GM23338 (cell line): ENCODE measurements at regions not wholly inside any gene's neighbourhood (a gene's known extent, or its start where the extent isn't known, plus 50 kb on each side); places are given as distances from the start of the nearest gene placed in this dataset.

ENCODE experiments used
- ATAC-seq: fragments of 200-7000 bp; cut with Tn5 transposase; 3 replicates; pipeline ENCODE4 v1.9.1; 2020
- DNase-seq: peaks from one replicate; pipeline ENCODE4 v3.0.0-alpha.2; 2015; ENCODE audit warnings: low spot score
- H2AFZ ChIP-seq: fragments of 200-600 bp; sonication (generic); 2 replicates; pipeline ENCODE4 v1.8.0; 2016; ENCODE audit warnings: antibody characterized with exemption, mild to moderate bottlenecking, moderate library complexity
- H3F3A ChIP-seq: fragments of 200-600 bp; sonication (generic); replicated peaks from 2 replicates; pipeline ENCODE4 v1.8.0; 2017; ENCODE audit warnings: antibody characterized with exemption, mixed run types, low read depth
- H3K27ac ChIP-seq: fragments of 200-600 bp; sonication (generic); 2 replicates; pipeline ENCODE4 v1.6.1; 2016; ENCODE audit warnings: low read depth
- H3K27me3 ChIP-seq: fragments of 200-600 bp; sonication (generic); 2 replicates; pipeline ENCODE4 v1.8.0; 2016; ENCODE audit warnings: mild to moderate bottlenecking, mixed run types, moderate library complexity; ENCODE audit not compliant: insufficient read depth
- H3K36me3 ChIP-seq: fragments of 200-600 bp; sonication (generic); 2 replicates; pipeline ENCODE4 v1.8.0; 2016; ENCODE audit warnings: mild to moderate bottlenecking; ENCODE audit not compliant: insufficient read depth
- H3K4me1 ChIP-seq: fragments of 200-600 bp; sonication (generic); 2 replicates; pipeline ENCODE4 v1.8.0; 2016; ENCODE audit warnings: mild to moderate bottlenecking, moderate library complexity; ENCODE audit not compliant: insufficient read depth
- H3K4me2 ChIP-seq: fragments of 200-600 bp; sonication (generic); 2 replicates; pipeline ENCODE4 v1.7.1; 2017; ENCODE audit warnings: mixed run types
- H3K4me3 ChIP-seq: fragments of 200-600 bp; sonication (generic); 2 replicates; pipeline ENCODE4 v1.6.1; 2016; ENCODE audit warnings: mixed run types
- H3K79me2 ChIP-seq: fragments of 200-600 bp; sonication (generic); replicated peaks from 2 replicates; pipeline ENCODE4 v1.8.0; 2017; ENCODE audit warnings: mild to moderate bottlenecking; ENCODE audit not compliant: insufficient read depth
- H3K9me2 ChIP-seq: fragments of 200-600 bp; sonication (generic); 2 replicates; pipeline ENCODE4 v1.8.0; 2017; ENCODE audit not compliant: insufficient read depth
- H4K20me1 ChIP-seq: fragments of 200-600 bp; sonication (generic); replicated peaks from 2 replicates; pipeline ENCODE4 v1.8.0; 2017; ENCODE audit warnings: mild to moderate bottlenecking; ENCODE audit not compliant: insufficient read depth
- H3K27ac Mint-ChIP-seq: 2 replicates; pipeline ENCODE4 v1.8.0; 2020; ENCODE audit warnings: inconsistent platforms, mild to moderate bottlenecking, moderate library complexity, mixed read lengths
- H3K27me3 Mint-ChIP-seq: 3 replicates; pipeline ENCODE4 v1.8.0; 2022; ENCODE audit warnings: low read depth, mild to moderate bottlenecking, moderate library complexity, mixed read lengths, inconsistent platforms; ENCODE audit not compliant: insufficient read depth, poor library complexity
- H3K36me3 Mint-ChIP-seq: 3 replicates; pipeline ENCODE4 v1.8.0; 2021; ENCODE audit warnings: low read depth, mild to moderate bottlenecking, inconsistent platforms, moderate library complexity, mixed read lengths
- H3K4me1 Mint-ChIP-seq: 3 replicates; pipeline ENCODE4 v1.8.0; 2020; ENCODE audit warnings: mild to moderate bottlenecking, inconsistent platforms, mixed read lengths
- H3K4me3 Mint-ChIP-seq: 3 replicates; pipeline ENCODE4 v1.8.0; 2021; ENCODE audit warnings: moderate library complexity, mild to moderate bottlenecking, inconsistent platforms, mixed read lengths
- H3K9me3 Mint-ChIP-seq: 3 replicates; pipeline ENCODE4 v1.8.0; 2020; ENCODE audit warnings: moderate library complexity, mild to moderate bottlenecking, inconsistent platforms, mixed read lengths
- CREB1 ChIP-seq: fragments of 250-450 bp; sonication (Bioruptor Pico); IDR thresholded peaks from 2 replicates; pipeline ENCODE4 v1.5.0; 2020; ENCODE audit warnings: low read depth, mild to moderate bottlenecking, moderate library complexity
- EZH2 ChIP-seq: fragments of 200-600 bp; sonication (generic); IDR thresholded peaks from one replicate; pipeline ENCODE4 v1.8.0; 2017; ENCODE audit warnings: antibody characterized with exemption, mild to moderate bottlenecking, low read depth; ENCODE audit not compliant: unreplicated experiment
- EZH2phosphoT487 ChIP-seq: fragments of 200-600 bp; sonication (generic); IDR thresholded peaks from one replicate; pipeline ENCODE4 v1.8.1; 2018; ENCODE audit warnings: antibody characterized with exemption; ENCODE audit not compliant: unreplicated experiment
- JUNB ChIP-seq: IDR thresholded peaks from one replicate; pipeline ENCODE4 v1.6.1; 2016; ENCODE audit warnings: antibody characterized with exemption; ENCODE audit not compliant: unreplicated experiment
- NANOG ChIP-seq: IDR thresholded peaks from 2 replicates; pipeline ENCODE4 v1.6.1; 2016; ENCODE audit warnings: antibody characterized with exemption, borderline replicate concordance
- POLR2AphosphoS5 ChIP-seq: IDR thresholded peaks from 2 replicates; pipeline ENCODE4 v1.6.1; 2016; ENCODE audit warnings: antibody characterized with exemption, low read depth
- STAT1 ChIP-seq: IDR thresholded peaks from one replicate; pipeline ENCODE4 v1.6.1; 2016; ENCODE audit warnings: antibody characterized with exemption; ENCODE audit not compliant: unreplicated experiment
- ZNF114 ChIP-seq: fragments of 250-450 bp; sonication (Bioruptor Pico); IDR thresholded peaks from 2 replicates; pipeline ENCODE4 v1.5.0; 2020; ENCODE audit warnings: mild to moderate bottlenecking, moderate library complexity
- TF ChIP-seq, protein P1 (sequence below): fragments of 250-450 bp; sonication (Bioruptor Pico); IDR thresholded peaks from 2 replicates; pipeline ENCODE4 v1.5.0; 2020; ENCODE audit warnings: mild to moderate bottlenecking, moderate library complexity
- TF ChIP-seq, protein P2 (sequence below): IDR thresholded peaks from 2 replicates; pipeline ENCODE4 v1.6.1; 2016; ENCODE audit warnings: antibody characterized with exemption
- TF ChIP-seq, protein P3 (sequence below): IDR thresholded peaks from one replicate; pipeline ENCODE4 v1.6.1; 2018; ENCODE audit warnings: antibody characterized with exemption; ENCODE audit not compliant: unreplicated experiment
- TF ChIP-seq, protein P4 (sequence below), 2 experiments: fragments of 200-600 bp in 1 of 2; sonication (generic) in 1 of 2; conservative IDR thresholded peaks; 2 replicates each; pipeline versions ENCODE4 v1.5.1 to v1.6.1; 2016 to 2017; ENCODE audit warnings: antibody characterized with exemption in 2 of 2, low read depth in 2 of 2, mild to moderate bottlenecking in 2 of 2, moderate library complexity in 1 of 2

DNA sequence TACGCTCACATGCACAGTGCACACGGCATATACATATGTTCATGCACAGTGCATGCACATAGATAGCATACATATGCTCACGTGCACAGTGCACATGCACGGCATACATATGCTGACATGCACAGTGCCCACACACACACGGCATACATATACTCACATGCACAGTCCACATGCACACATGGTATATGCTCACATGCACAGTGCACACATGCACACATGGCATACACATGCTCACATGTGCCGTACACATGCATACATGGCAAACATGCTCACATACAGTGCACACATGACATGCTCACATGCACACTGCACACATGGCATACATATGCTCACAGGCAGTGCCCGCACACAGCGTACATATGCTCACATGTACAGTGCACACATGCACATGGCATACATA is 97.7 kb upstream of the CTDP1 start:
- H3K79me2 ChIP-seq: no peaks in the 10 kb centered on the region
- Mint-ChIP-seq H3K4me3 (no peak overlapping the region), H3K4me1 (peaks cover 4% of the 10 kb centered on the region), H3K36me3 (no peaks in the 10 kb centered on the region), H3K9me3 (no peaks in the 10 kb centered on the region; the same call in 2 of the 3 replicates), H3K27ac (no peak overlapping the region), H3K27me3 (peaks cover 6% of the 10 kb centered on the region)
- no peak overlapping the region for H3K4me2 ChIP-seq
- no peaks in the 10 kb centered on the region for H3K4me1 ChIP-seq
- H3F3A ChIP-seq: peaks cover 12% of the 10 kb centered on the region
- H3K27ac ChIP-seq: no peak overlapping the region
- H3K27me3 ChIP-seq: no peaks in the 10 kb centered on the region
- ATAC-seq (no peak), DNase-seq (no peak)
- no peak overlapping the region for H2AFZ ChIP-seq
- no peaks in the 10 kb centered on the region for H4K20me1 ChIP-seq
- H3K36me3 ChIP-seq: no peaks in the 10 kb centered on the region
- no peak overlapping the region for H3K4me3 ChIP-seq
- H3K9me2 ChIP-seq: no peaks in the 10 kb centered on the region
- TF ChIP-seq CREB1 (CRISPR knock-in tag) (no peak), NANOG (no peak), ZNF114 (CRISPR knock-in tag) (no peak), STAT1 (no peak), EZH2 (no peak), JUNB (no peak), POLR2AphosphoS5 (no peak), EZH2phosphoT487 (no peak)
- TF ChIP-seq, protein P1, sequence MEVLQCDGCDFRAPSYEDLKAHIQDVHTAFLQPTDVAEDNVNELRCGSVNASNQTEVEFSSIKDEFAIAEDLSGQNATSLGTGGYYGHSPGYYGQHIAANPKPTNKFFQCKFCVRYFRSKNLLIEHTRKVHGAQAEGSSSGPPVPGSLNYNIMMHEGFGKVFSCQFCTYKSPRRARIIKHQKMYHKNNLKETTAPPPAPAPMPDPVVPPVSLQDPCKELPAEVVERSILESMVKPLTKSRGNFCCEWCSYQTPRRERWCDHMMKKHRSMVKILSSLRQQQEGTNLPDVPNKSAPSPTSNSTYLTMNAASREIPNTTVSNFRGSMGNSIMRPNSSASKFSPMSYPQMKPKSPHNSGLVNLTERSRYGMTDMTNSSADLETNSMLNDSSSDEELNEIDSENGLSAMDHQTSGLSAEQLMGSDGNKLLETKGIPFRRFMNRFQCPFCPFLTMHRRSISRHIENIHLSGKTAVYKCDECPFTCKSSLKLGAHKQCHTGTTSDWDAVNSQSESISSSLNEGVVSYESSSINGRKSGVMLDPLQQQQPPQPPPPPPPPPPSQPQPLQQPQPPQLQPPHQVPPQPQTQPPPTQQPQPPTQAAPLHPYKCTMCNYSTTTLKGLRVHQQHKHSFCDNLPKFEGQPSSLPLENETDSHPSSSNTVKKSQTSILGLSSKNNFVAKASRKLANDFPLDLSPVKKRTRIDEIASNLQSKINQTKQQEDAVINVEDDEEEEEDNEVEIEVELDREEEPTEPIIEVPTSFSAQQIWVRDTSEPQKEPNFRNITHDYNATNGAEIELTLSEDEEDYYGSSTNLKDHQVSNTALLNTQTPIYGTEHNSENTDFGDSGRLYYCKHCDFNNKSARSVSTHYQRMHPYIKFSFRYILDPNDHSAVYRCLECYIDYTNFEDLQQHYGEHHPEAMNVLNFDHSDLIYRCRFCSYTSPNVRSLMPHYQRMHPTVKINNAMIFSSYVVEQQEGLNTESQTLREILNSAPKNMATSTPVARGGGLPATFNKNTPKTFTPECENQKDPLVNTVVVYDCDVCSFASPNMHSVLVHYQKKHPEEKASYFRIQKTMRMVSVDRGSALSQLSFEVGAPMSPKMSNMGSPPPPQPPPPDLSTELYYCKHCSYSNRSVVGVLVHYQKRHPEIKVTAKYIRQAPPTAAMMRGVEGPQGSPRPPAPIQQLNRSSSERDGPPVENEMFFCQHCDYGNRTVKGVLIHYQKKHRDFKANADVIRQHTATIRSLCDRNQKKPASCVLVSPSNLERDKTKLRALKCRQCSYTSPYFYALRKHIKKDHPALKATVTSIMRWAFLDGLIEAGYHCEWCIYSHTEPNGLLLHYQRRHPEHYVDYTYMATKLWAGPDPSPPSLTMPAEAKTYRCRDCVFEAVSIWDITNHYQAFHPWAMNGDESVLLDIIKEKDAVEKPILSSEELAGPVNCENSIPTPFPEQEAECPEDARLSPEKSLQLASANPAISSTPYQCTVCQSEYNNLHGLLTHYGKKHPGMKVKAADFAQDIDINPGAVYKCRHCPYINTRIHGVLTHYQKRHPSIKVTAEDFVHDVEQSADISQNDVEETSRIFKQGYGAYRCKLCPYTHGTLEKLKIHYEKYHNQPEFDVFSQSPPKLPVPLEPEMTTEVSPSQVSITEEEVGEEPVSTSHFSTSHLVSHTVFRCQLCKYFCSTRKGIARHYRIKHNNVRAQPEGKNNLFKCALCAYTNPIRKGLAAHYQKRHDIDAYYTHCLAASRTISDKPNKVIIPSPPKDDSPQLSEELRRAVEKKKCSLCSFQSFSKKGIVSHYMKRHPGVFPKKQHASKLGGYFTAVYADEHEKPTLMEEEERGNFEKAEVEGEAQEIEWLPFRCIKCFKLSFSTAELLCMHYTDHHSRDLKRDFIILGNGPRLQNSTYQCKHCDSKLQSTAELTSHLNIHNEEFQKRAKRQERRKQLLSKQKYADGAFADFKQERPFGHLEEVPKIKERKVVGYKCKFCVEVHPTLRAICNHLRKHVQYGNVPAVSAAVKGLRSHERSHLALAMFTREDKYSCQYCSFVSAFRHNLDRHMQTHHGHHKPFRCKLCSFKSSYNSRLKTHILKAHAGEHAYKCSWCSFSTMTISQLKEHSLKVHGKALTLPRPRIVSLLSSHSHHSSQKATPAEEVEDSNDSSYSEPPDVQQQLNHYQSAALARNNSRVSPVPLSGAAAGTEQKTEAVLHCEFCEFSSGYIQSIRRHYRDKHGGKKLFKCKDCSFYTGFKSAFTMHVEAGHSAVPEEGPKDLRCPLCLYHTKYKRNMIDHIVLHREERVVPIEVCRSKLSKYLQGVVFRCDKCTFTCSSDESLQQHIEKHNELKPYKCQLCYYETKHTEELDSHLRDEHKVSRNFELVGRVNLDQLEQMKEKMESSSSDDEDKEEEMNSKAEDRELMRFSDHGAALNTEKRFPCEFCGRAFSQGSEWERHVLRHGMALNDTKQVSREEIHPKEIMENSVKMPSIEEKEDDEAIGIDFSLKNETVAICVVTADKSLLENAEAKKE (CRISPR knock-in tag): no peak
- TF ChIP-seq, protein P2, sequence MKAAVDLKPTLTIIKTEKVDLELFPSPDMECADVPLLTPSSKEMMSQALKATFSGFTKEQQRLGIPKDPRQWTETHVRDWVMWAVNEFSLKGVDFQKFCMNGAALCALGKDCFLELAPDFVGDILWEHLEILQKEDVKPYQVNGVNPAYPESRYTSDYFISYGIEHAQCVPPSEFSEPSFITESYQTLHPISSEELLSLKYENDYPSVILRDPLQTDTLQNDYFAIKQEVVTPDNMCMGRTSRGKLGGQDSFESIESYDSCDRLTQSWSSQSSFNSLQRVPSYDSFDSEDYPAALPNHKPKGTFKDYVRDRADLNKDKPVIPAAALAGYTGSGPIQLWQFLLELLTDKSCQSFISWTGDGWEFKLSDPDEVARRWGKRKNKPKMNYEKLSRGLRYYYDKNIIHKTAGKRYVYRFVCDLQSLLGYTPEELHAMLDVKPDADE: no peak
- TF ChIP-seq, protein P3, sequence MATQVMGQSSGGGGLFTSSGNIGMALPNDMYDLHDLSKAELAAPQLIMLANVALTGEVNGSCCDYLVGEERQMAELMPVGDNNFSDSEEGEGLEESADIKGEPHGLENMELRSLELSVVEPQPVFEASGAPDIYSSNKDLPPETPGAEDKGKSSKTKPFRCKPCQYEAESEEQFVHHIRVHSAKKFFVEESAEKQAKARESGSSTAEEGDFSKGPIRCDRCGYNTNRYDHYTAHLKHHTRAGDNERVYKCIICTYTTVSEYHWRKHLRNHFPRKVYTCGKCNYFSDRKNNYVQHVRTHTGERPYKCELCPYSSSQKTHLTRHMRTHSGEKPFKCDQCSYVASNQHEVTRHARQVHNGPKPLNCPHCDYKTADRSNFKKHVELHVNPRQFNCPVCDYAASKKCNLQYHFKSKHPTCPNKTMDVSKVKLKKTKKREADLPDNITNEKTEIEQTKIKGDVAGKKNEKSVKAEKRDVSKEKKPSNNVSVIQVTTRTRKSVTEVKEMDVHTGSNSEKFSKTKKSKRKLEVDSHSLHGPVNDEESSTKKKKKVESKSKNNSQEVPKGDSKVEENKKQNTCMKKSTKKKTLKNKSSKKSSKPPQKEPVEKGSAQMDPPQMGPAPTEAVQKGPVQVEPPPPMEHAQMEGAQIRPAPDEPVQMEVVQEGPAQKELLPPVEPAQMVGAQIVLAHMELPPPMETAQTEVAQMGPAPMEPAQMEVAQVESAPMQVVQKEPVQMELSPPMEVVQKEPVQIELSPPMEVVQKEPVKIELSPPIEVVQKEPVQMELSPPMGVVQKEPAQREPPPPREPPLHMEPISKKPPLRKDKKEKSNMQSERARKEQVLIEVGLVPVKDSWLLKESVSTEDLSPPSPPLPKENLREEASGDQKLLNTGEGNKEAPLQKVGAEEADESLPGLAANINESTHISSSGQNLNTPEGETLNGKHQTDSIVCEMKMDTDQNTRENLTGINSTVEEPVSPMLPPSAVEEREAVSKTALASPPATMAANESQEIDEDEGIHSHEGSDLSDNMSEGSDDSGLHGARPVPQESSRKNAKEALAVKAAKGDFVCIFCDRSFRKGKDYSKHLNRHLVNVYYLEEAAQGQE: no peak
- TF ChIP-seq, protein P4, sequence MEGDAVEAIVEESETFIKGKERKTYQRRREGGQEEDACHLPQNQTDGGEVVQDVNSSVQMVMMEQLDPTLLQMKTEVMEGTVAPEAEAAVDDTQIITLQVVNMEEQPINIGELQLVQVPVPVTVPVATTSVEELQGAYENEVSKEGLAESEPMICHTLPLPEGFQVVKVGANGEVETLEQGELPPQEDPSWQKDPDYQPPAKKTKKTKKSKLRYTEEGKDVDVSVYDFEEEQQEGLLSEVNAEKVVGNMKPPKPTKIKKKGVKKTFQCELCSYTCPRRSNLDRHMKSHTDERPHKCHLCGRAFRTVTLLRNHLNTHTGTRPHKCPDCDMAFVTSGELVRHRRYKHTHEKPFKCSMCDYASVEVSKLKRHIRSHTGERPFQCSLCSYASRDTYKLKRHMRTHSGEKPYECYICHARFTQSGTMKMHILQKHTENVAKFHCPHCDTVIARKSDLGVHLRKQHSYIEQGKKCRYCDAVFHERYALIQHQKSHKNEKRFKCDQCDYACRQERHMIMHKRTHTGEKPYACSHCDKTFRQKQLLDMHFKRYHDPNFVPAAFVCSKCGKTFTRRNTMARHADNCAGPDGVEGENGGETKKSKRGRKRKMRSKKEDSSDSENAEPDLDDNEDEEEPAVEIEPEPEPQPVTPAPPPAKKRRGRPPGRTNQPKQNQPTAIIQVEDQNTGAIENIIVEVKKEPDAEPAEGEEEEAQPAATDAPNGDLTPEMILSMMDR (conservative IDR thresholded peaks at IDR 0.05; ENCODE audit: low read depth in 2 of 2): no peak
